ENCODE measurements at regions not wholly inside any gene's neighbourhood (a gene's known extent, or its start where the extent isn't known, plus 50 kb on each side); places are given as distances from the start of the nearest gene placed in this dataset.

- no peak for DNase-seq
These were observed 143.4 kb upstream of the TSC22D2 start for GRCh38 chr3:150264561-150265279.

- DNase-seq: no peak
These were observed 146.1 kb upstream of the TSC22D2 start for GRCh38 chr3:150261958-150262357.

GRCh38 chr3:150261418-150261817, 146.7 kb upstream of the TSC22D2 start:
- no peak for DNase-seq

- no peak for DNase-seq
These were observed 147.7 kb upstream of the TSC22D2 start for GRCh38 chr3:150260398-150260710.

GRCh38 chr3:150259526-150260397, 148.3 kb upstream of the TSC22D2 start:
- no peak for DNase-seq

GRCh38 chr3:150256782-150257181, 151.3 kb upstream of the TSC22D2 start:
- no peak for DNase-seq

GRCh38 chr3:150256318-150256717, 151.8 kb upstream of the TSC22D2 start:
- DNase-seq: no peak

GRCh38 chr3:150255826-150256225, 152.3 kb upstream of the TSC22D2 start:
- DNase-seq: no peak

GRCh38 chr3:150255413-150255812, 152.7 kb upstream of the TSC22D2 start:
- no peak for DNase-seq

- no peak for DNase-seq
These were observed 153.8 kb upstream of the TSC22D2 start for GRCh38 chr3:150254309-150254708.

- no peak for DNase-seq
These were observed 154.5 kb upstream of the TSC22D2 start for GRCh38 chr3:150253622-150254021.

- DNase-seq: no peak
These were observed 155.6 kb upstream of the TSC22D2 start for GRCh38 chr3:150252462-150252861.

- DNase-seq: no peak
These were observed 156.7 kb upstream of the TSC22D2 start for GRCh38 chr3:150251187-150252062.

- no peak for DNase-seq
These were observed 158.2 kb upstream of the TSC22D2 start for GRCh38 chr3:150249779-150250470.

GRCh38 chr3:150248888-150249681, 159.0 kb upstream of the TSC22D2 start:
- DNase-seq: no peak

GRCh38 chr3:150248116-150248887, 159.8 kb upstream of the TSC22D2 start:
- DNase-seq: no peak

GRCh38 chr3:150247441-150247840, 160.7 kb upstream of the TSC22D2 start:
- DNase-seq: no peak

- DNase-seq: no peak
These were observed 164.6 kb upstream of the TSC22D2 start for GRCh38 chr3:150243466-150243865.

- no peak for DNase-seq
These were observed 165.7 kb upstream of the TSC22D2 start for GRCh38 chr3:150242220-150242936.

GRCh38 chr3:150240891-150241290, 167.2 kb upstream of the TSC22D2 start:
- no peak for DNase-seq
